HG02973 (cell line): ENCODE measurements at regions not wholly inside any gene's neighbourhood (a gene's known extent, or its start where the extent isn't known, plus 50 kb on each side); places are given as distances from the start of the nearest gene placed in this dataset.
"Not testable (repeated sequence)": the region's sequence is repeated elsewhere in the genome, so short reads cannot be mapped to it uniquely, and the experiment has no call there.

ENCODE experiments used
- ATAC-seq: cut with Tn5 transposase; IDR thresholded peaks from one replicate; pipeline ENCODE4 v1.9.1; 2021; ENCODE audit warnings: moderate library complexity; ENCODE audit not compliant: unreplicated experiment

DNA sequence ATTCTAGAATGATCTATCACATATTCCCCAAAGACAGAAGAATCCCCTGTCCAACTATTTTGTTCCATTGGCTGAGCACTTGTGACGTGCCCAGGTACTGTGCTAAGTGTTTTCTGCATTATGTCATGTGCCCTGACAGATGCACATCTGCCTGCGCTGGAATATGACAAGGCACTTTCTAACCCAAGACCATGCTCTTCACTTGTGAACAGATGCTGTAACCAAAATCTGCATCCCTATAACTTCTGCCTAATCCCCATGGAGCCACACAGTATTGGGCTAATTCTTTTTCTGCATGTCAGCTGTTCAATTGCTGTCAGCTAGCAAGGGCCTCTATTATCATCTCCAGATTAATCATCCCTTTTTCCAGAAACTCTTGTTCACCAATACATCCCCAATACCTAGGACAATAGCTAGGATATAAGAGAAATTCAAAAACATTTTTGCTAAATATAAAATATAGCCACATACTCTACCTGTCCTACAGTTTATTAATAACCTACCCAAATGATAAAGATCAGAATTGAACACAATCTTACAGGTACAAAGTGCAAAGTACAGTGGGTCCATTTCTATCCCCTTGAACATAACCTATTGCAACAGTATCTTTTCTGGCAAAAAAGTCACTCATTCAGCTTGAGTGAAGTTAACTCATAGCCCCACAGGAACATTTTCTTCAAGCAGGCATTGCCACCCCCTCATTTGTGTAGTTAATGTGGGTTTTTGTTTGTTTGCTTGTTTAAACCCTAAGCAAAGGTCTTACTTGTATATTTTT, 109.4 kb upstream of the LRRN1 start:
- ATAC-seq, result no peak

DNA sequence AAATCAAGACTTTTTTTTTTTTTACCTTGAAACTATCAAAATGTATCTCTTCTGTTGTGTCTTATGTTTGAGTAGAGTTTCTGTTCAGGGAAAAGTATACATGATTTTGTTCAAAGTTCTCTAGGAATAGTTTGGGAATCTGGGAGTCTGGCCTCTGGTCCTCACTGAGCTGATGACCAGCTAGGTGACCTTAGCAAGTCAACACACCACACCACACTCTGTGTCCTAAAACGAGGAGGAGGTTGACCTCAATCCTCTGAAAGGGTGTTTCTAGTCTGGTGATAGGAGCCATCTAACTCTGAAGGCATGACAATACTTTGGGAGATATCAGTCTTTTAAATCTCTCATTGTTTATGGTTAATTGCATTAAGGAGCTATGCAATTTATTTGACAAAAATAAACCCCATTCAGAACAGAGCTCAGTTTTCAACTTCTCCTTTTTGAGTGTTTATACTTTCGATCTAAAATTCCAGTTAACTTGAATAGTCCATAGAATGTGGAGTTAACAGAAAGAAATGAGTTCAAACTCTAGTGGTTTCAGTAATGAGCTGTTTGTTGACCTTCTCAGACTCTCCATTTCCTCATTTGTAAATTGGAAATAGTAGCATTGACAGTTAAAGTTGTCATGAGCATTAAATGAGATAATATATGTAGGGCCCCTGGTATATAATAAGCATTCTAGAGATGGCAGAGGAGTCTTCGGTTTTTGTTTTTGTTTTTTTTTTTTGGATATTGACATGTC, 112.2 kb upstream of the LRRN1 start:
- ATAC-seq, result no peak

DNA sequence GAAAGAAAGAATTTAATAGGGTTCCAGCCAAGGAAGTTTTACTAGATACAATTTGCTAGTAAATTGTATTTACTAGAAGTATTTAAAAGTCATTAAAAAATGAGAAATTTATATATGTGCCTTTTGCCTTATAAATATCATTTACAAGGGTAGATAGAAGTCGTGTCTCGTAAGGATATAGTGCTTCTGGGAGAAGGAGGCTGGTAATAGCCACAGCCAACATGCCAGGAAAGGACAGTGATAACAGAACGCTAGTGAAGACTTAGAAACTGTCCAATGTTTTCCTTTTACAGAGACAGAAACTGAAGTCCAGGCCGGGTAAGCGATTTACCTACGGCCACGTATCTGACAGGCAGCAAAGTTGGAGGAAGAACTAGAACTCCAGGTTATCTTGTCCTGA, 113.5 kb upstream of the LRRN1 start:
- no peak for ATAC-seq

DNA sequence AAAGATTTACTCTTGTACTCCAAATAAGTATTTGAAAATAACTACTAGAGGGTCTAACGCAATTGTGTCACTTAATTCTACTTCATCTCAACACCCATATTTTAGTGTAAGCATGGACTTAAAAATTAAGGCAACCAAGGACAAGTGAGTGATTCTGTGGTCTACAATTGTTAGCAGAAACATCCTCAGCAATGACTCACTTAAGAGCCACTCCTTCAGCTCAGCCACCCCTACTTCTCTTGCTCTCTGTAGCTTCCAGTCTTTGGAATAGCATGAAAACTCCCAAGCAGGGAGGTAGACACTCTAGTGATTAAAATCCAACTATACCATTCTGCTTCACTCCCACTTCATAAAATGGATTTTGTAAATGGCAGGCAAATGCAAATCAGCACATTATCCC, 116.0 kb upstream of the LRRN1 start:
- no peak for ATAC-seq

DNA sequence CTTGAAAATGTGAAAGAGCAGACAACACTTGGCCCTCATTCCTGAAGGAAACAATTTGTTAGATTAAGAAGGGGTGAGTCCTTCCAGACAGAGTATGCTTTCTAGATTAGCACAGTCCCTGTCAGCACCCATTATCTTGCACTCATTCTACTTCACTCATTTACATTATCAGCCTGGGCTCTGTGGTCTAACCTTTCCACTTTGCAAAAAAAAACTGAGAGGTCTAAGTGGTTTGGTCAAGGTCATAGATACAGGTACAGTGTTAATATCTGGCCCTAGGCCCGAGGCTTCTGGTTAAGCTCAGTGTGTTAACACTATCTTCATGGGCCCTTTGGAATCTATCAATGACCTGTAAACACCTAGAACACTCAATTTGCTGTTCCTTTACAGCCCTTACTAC, 123.4 kb upstream of the LRRN1 start:
- ATAC-seq, result no peak

DNA sequence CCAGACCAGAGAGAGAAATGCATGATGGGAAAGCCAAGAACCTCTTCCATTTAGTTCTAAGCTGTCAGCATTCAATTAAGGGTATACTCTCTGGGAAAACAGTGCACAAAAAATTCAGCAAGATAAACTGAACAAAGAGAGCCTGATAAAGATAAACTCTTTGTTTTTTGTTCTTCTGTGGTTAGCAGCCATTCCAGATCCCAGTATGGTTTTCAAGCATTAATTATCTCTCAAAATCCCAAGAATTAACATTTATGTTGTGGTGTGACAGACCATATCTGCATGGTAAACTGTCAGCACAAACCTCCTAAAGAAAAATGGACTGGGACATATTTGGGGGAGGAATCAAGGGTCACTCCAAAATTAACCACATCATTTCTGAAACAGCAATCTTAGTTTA, 124.0 kb upstream of the LRRN1 start:
- no peak for ATAC-seq

DNA sequence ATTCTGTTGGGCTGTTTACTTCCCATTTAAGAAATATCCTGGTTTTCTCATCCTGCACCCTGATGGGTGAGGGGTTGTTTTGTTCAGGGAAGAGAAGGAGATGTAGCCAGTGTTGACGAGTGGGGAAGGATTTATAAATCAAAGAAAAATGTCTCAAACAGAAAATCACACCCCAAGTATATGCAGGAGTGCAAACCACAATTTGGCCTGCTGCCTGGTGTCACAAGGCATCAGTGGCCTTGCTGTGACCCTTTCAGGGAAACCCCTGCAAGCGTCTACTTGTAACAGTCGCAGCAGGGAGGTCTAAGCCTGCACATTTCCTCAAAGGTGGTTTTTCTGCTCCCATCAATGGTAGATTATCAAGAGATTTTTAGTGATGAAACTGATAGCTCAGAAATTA, 132.6 kb upstream of the LRRN1 start:
- ATAC-seq, result peak; percentile 96

DNA sequence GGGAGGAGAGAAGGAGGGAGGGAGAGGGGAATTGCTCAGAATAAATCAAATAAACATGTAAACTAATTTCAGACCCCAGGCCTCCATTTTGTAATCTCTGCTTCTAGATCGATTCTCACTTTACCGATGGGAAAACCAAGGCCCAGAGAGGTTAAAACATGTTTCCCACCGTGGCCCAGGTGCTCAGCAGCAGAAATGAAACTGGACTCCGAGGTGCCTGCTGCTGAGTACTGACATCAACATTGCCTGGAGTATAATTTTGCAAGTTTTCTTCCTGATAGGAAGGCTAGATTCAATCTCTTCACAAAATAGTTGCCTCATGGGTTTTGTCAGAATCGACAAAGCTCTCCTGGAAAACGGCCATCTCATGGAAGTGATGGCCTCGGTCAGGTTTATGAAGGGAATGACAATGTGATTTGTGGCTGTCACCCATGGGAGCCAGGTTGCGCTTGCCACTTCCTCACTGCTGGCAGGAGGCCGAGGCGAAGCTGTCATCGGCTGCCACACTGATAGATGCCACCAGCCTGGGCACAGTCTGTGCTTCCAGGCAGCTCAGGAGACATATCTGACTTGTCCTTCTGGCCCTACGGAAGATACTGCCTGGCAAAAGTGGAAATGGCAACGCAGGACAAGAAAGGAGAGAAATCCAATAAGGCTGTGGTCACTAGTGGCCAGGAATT, 133.1 kb upstream of the LRRN1 start:
- ATAC-seq, result peak; percentile 42

DNA sequence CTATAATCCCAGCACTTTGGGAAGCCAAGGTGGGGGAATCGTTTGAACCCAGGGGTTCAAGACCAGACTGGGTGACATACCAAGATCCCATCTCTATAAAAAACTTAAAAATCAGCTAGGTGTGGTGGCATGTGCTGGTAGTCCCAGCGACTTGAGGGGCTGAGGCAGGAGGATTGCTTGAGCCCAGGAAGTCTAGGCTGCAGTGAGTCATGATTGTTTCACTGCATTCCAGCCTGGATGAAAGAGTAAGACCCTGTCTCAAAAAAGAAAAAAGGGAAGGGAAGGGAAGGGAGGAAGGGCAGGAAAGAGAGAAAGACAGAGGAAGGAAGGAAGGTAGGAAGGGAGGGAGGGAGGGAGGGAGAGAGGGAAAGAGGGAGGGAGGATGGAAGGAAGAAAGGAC, 133.7 kb upstream of the LRRN1 start:
- ATAC-seq, result no peak

DNA sequence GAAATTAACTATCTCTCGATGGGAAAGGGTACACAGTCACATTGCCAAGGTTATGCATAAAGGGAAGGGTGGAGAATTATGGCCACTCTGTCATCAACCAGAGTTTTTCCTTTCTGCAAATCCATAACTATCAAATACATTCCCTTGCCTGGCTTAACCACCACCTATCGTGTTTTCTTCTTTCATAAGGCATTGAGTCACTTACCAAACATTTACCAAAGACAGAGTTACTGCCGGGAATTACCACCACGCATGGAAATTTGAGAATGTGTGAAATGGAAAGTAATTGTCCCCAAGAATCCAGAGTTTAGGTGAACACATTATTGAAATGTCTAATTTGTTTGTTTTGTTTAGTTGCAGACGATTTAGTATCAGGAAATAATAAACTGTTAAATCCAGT, 134.3 kb upstream of the LRRN1 start:
- no peak for ATAC-seq

DNA sequence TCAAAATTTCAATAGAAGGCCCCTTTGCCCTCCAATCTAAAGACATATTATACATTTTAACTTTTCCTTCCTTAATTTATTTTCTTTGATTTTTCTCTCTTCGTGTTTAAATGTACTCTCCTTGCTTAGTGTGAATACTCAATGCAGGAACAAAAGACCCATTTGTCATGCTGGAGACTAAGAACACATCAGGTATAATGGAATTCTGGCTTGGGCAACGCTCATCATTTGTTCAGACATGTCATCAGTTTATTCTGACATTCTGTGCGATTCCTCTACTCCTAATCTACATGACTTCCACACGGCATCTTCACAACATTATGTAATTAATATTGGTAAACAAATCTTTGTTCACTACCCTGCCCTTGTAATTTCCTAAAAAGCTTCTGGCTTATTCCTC, 136.6 kb upstream of the LRRN1 start:
- ATAC-seq, result no peak

DNA sequence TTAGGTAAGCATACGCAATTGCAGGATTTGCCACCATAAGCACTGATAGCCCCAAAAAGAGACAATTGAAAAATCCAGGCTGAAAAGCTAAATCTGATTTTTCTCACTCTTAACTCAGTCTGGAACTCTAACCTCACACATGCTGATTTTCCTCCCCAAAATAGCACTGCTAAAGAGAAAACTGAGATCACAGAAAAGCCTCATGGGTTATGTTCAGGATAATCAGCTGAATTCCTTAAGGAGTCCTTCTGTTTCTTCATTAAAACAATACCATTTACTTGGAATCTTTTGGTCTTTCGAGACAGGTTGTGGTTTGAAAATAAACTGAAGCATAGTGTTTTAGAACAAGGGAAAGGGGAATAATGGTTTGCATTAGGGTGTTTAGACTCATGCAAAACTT, 144.3 kb upstream of the LRRN1 start:
- no peak for ATAC-seq

DNA sequence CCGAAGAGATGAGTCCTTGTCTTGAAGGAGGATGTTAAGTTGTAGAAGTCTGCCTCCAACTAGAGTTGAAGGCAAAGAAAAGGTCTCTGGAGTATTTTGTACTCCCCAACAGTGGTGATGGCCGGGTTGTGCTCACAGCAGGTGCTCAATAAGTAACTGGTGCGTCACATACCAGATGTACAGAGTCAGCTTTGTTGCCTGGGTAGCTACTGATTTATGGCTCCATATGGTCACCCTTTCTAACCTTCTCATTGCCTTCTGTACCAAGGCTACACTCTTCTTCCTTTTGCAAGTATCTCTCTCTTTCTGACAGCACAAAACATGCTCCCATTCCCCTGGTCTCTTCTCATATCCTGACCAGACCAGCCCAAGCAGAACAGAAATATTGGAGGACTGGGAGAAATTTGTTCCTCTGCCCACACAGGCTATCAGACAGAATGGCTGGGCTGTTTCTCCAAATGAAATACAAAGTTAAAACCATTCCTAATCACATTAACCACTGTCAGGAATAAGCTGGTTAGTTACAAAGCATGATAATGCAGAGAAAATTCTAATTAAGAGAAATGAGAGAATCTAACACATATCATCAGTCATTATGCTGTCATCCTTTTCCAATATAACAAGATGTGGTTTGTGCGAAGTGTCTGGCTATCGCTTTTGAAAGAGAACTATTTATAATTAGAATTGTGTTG, 150.1 kb upstream of the LRRN1 start:
- no peak for ATAC-seq

DNA sequence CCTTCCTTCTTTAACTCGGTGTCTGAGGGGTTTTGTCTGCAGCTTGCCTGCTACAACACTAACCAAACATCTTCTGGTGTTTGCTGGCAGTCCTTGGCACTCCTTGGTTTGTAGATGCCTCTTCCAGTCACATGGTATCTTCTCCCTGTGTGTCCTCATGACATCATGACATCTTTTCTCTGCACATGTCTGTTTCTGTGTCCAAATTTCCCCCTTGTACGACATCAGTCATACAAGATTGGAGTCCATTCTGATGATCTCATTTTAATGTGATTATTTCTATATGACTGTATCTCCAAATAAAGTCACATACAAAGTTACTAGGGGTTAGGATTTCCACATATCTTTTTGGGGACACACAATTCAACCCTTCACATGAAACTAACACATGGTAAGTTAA, 152.3 kb upstream of the LRRN1 start:
- ATAC-seq, result no peak

DNA sequence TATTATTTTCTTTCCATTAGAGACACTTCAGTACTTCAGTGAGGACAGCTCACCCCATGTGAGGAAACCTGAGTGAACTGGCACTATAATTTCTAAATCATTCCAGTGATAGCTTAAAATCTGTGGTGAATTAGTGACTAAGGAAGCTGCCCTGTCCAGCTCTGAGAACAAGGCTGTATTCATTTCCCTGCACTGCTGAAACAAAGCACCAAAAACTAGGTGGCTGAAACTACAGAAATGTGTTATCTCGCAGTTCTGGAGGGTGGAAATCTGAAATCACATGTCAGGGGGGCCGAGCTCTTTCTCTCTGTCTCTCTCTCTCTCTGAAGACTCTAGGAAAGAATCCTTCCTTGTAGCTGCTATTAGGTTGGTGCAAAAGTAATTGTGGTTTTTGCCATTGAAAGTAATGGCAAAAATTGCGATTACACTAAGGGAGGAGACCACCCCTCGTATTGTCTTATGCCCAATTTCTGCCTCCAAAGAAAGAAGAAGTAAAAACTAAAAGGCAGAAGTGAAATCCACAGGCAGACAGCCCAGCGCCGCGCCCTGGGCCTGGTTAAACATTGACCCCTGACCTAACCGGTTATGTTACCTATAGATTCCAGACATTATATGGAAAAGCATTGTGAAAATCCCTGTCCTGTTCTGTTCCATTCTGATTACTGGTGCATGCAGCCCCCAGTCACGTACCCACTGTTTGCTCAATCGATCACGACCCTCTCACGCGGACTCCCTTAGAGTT, 153.0 kb upstream of the LRRN1 start:
- ATAC-seq, result not testable (repeated sequence)

DNA sequence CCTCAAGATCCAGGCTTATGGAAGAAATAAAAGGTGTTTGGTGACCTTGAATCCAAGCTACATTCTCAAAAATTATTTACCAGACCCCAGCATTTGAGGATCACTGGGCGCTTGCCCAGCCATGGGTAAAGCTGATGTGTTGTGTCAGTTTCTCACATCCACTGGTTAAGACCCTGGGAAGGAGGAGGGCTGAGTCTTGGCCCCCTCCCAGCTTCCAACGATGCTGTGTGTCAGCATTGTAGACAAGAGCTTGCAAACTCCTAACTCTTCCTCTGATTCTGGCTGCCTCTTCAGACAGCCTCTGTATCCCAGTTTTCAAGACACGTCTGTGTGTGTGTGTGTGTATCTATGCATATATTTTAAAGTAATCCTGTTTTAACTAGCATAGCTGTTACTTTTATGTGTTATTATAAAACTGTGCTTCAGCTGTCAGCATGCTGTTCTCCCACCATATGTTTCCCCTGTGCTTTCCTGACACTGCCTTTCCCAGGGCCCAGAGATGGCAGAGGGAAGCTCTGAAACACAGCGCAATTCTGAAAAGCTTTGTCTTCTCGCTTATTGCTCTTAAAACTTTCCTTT, 157.3 kb upstream of the LRRN1 start:
- no peak for ATAC-seq

DNA sequence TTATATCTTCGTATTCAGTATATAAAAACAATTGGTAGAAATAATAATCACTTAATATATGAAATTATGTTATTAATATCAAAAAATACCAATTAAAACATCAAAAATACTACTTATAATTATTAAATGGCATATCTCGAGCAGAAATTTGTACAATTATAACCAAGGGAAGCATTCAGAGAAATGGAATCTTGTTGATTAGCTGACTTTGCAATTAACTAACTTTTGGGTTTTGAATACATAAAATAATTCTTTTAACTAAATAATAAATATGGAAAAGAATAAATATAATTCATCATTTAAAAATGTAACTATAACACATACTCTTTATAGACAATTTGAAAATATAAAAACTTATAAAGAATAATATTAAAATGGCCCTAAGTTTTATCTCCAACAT, 160.2 kb upstream of the LRRN1 start:
- no peak for ATAC-seq

DNA sequence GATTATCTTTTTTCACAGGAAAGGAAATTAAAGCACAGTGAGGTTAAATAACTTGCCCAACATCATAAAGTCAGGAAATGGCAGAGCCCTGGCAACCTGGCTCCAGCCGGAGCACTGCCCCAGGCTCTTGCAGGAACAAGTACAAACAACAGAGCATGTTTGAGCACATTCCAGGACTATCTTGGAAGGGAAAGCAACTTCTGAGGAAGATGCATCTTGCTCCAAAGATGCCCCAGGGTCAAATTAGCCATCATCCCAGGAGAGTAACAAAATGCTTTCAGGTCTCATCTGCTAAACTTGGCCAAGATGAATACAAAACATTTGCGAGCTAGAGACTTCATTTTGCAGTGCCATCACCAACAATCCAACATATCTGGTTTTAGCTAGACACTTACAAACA, 162.4 kb upstream of the LRRN1 start:
- ATAC-seq, result no peak

DNA sequence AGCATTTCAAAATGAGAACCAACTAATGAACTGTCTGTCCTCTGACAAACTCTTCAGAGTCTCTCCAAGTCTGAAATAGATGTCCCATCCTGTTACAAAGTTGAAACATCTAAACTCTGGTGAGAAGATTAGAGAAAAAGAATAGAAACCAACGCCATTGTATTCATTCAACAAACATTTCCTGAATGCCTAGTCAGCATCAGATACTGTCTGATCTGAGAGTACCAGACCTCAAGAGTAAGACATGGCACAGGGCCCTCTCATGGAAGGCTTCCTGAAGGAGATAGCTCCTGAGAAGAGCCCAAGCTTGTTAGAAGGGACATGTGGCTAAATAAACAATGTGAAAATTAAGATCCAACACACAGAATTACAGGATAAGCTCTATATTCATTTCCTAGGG, 164.1 kb upstream of the LRRN1 start:
- no peak for ATAC-seq

DNA sequence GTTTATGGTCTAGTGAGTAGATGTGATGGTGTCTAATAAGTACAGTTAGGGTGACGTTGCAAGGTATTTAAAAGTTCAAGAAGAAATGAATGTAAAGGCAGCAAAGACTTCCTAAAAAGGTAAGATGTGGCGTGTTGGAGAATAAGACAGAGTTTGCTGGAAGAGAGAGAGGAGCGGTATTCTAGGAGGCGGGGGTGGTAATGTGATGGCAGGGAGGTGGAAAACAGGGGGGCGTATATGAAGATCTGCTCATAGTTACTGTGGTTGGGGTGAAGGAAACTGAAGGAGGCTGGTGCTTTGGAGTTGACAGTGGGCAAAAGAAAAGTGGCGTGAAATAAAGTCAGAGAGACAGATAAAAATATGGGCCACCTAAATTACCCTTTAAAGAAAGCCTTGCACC, 164.9 kb upstream of the LRRN1 start:
- ATAC-seq, result no peak
